Heart left ventricle (tissue), 16 donors: ENCODE measurements at regions not wholly inside any gene's neighbourhood (a gene's known extent, or its start where the extent isn't known, plus 50 kb on each side); places are given as distances from the start of the nearest gene placed in this dataset.

Source experiments
- ATAC-seq, 4 donors: fragments of 200-7000 bp; cut with Tn5 transposase; one replicate each; pipeline ENCODE4 v1.9.1; 2020 to 2022; ENCODE audit warnings: moderate library complexity in 4 of 4, mild to moderate bottlenecking in 3 of 4, moderate number of reproducible peaks in 1 of 4
- DNase-seq, 5 donors: peaks; one replicate each; pipeline ENCODE4 v3.0.0-alpha.2; 2020
- H3K27ac ChIP-seq, 12 donors: fragments of 200-600 bp; sonication (generic) in 4 of 12; one replicate each; pipeline versions ENCODE4 v1.5.0 to v1.8.0; 2016 to 2022; ENCODE audit warnings: mild to moderate bottlenecking in 2 of 12
- H3K27me3 ChIP-seq, 9 donors: fragments of 200-600 bp; sonication (generic) in 2 of 9; one replicate each; pipeline versions ENCODE4 v1.5.1 to v1.8.0; 2016 to 2022; ENCODE audit warnings: mild to moderate bottlenecking in 3 of 9
- H3K36me3 ChIP-seq, 9 donors: fragments of 200-600 bp; sonication (generic) in 2 of 9; one replicate each; pipeline versions ENCODE4 v1.5.0 to v1.8.0; 2018 to 2022; ENCODE audit warnings: mild to moderate bottlenecking in 2 of 9
- H3K4me1 ChIP-seq, 12 donors: fragments of 200-600 bp; sonication (generic) in 4 of 12; one replicate each; pipeline versions ENCODE4 v1.5.0 to v1.8.0; 2016 to 2022; ENCODE audit warnings: mild to moderate bottlenecking in 3 of 12
- H3K4me3 ChIP-seq, 12 donors: fragments of 200-600 bp; sonication (generic) in 4 of 12; one replicate each; pipeline versions ENCODE4 v1.5.0 to v1.8.0; 2017 to 2022; ENCODE audit warnings: mild to moderate bottlenecking in 9 of 12, moderate library complexity in 4 of 12
- H3K9me3 ChIP-seq, 12 donors: fragments of 200-600 bp; sonication (generic) in 4 of 12; one replicate each; pipeline versions ENCODE4 v1.5.0 to v1.8.0; 2016 to 2022; ENCODE audit warnings: mild to moderate bottlenecking in 1 of 12
- CTCF ChIP-seq, 12 donors: fragments of 200-600 bp; sonication (generic) in 4 of 12; IDR thresholded peaks; one replicate each; pipeline versions ENCODE4 v1.5.0 to v1.8.0; 2018 to 2022; ENCODE audit warnings: antibody characterized with exemption in 12 of 12, mild to moderate bottlenecking in 5 of 12
- POLR2A ChIP-seq, 2 donors: fragments of 450-650 bp; IDR thresholded peaks; one replicate each; pipeline ENCODE4 v1.6.1; 2017; ENCODE audit warnings: antibody characterized with exemption in 2 of 2, mild to moderate bottlenecking in 2 of 2, moderate library complexity in 2 of 2
- WGBS, 4 donors: extraction: QIAGEN DNeasy Blood & Tissue Kit in 2 of 4; methylation state at CpG; one replicate each; pipeline versions ENCODE4 v1.1.5 to v1.1.7; 2013 to 2018; 5-methylcytosine and 5-hydroxymethylcytosine counted together
- intact Hi-C, 10 donors: fragments of 100-400 bp; cut with DNase I; formaldehyde crosslinking; loops; one replicate each; pipeline versions ENCODE4 v1.11.1 to v1.14.2; 2022
- donor health status: ischemic (EF 13 %, LVEDD 7.1; RV severe dilation, severe dysfunction).
- donor health status: healthy with polysubstance abuse.
- donor health status: DM: no; HTN: yes; CAD: no.
- donor health status: DM: no; HTN: no; CAD: no.
- donor health status: ischemic (EF 25% LVEDD 6.9; RV normal size, moderate dysfunction).
- donor health status: ischemic (EF 25% LVEDD 5.7; RV mildly dilated, moderate dysfunction).
- donor health status: healthy.
- donor health status: DM: yes; HTN: yes; CAD: no.
- donor health status: ischemic (EF 35%, LVEDD 5.7; RV mildly dilated, moderate dysfunction).
- donor health status: nonischemic (EF 11% LVEDD 7.7; RV severe dilation, severe dysfunction).
- donor health status: DM: yes; HTN: yes; CAD: no.
- donor health status: PGD.
- donor health status: ischemic (EF 29% LVEDD 5.4; RV normal size, mild dysfunction).
- donor health status: nonischemic (EF 23%, LVEDD 6.1; RV moderate dilation, normal function).

- Histone ChIP-seq H3K27me3 (peaks cover 0 to 6% (median 0%) of the 10 kb centered on the region in 9 donors), H3K9me3 (no peaks in the 10 kb centered on the region), H3K27ac (peak overlapping the region in 1 of 12 donors; percentile 26), H3K4me3 (peak overlapping the region in 11 of 12 donors; percentile 17 to 56 (median 39)), H3K36me3 (no peaks in the 10 kb centered on the region), H3K4me1 (peaks cover 0 to 9% (median 0%) of the 10 kb centered on the region in 12 donors)
- ATAC-seq: peak; percentile 20 to 86 (median 65)
- TF ChIP-seq CTCF (IDR thresholded peaks at IDR 0.05) (no peak), POLR2A (IDR thresholded peaks at IDR 0.05) (no peak)
- 15 to 28% (median 23%) methylated on average over 26 of the region's 26 CpGs for WGBS, 4 donors
- intact Hi-C loops: no loop called here
- peak in 2 of 5 donors; percentile 24 to 62 for DNase-seq
Measured at GRCh38 chr1:76764638-76765454, 102.4 kb upstream of the ST6GALNAC5 start.

- TF ChIP-seq POLR2A (IDR thresholded peaks at IDR 0.05) (no peak), CTCF (IDR thresholded peaks at IDR 0.05) (no peak)
- Histone ChIP-seq H3K36me3 (no peaks in the 10 kb centered on the region), H3K27ac (no peak overlapping the region), H3K9me3 (no peaks in the 10 kb centered on the region), H3K4me3 (no peak overlapping the region), H3K27me3 (peaks cover 0 to 6% (median 0%) of the 10 kb centered on the region in 9 donors), H3K4me1 (peaks cover 0 to 9% (median 0%) of the 10 kb centered on the region in 12 donors)
- DNase-seq (no peak), ATAC-seq (no peak)
- 79 to 86% (median 84%) methylated on average over 1 of the region's 1 CpG for WGBS, 4 donors
- intact Hi-C loops: no loop called here
Measured at GRCh38 chr1:76766381-76766780, 100.9 kb upstream of the ST6GALNAC5 start.

- DNase-seq: no peak
- intact Hi-C loops: no loop called here
Measured at GRCh38 chr1:76769911-76770310, 97.4 kb upstream of the ST6GALNAC5 start.

More at GRCh38 chr1:76769911-76770310, 97.4 kb upstream of the ST6GALNAC5 start:
- H3K36me3 ChIP-seq: no peaks in the 10 kb centered on the region
- no peak for ATAC-seq
- H3K27ac ChIP-seq: no peak overlapping the region
- WGBS, 4 donors: 90 to 94% (median 93%) methylated on average over 2 of the region's 2 CpGs
- peaks cover 0 to 5% (median 0%) of the 10 kb centered on the region in 12 donors for H3K4me1 ChIP-seq
- H3K27me3 ChIP-seq: peaks cover 0 to 6% (median 0%) of the 10 kb centered on the region in 9 donors
- H3K9me3 ChIP-seq: no peaks in the 10 kb centered on the region
- TF ChIP-seq CTCF (IDR thresholded peaks at IDR 0.05) (no peak), POLR2A (IDR thresholded peaks at IDR 0.05) (no peak)
- no peak overlapping the region for H3K4me3 ChIP-seq
